SH-SY5Y (cell line): ENCODE measurements at regions not wholly inside any gene's neighbourhood (a gene's known extent, or its start where the extent isn't known, plus 50 kb on each side); places are given as distances from the start of the nearest gene placed in this dataset.

Experiments used
- GATA2 ChIP-seq: IDR thresholded peaks from 2 replicates; pipeline ENCODE4 v1.6.1; 2011; ENCODE audit warnings: mild to moderate bottlenecking, low read depth, low read length
- GATA3 ChIP-seq: IDR thresholded peaks from 2 replicates; pipeline ENCODE4 v1.6.1; 2011; ENCODE audit warnings: low read depth, mild to moderate bottlenecking, low read length, moderate library complexity

DNA sequence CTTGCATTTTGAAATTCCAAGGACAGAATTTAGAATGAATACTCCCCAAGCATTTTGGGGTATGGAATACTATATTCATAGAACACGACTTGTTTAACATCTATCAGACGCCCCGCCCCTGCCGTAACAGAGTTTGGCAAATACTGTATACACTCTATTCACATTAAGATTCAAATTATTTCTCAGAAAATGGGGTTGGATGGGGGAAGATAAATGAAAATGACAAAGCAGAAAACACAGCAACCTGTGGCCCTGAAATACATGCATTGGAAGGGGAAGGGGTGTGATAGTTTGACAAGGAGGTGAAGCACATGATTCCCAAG is 634.6 kb upstream of the SLC39A10 start:
- no peak for TF ChIP-seq GATA2
- TF ChIP-seq GATA3: no peak
